HCT116 (cell line): ENCODE measurements at regions not wholly inside any gene's neighbourhood (a gene's known extent, or its start where the extent isn't known, plus 50 kb on each side); places are given as distances from the start of the nearest gene placed in this dataset.

Experiments
- EGR1 ChIP-seq: IDR thresholded peaks from 2 replicates; pipeline ENCODE4 v1.6.1; 2012; ENCODE audit warnings: low read depth
- EZH2 ChIP-seq: fragments of 200-600 bp; sonication (generic); IDR thresholded peaks from 2 replicates; pipeline ENCODE4 v1.6.1; 2017; ENCODE audit warnings: antibody characterized with exemption, mixed run types
- EZH2phosphoT487 ChIP-seq: fragments of 200-600 bp; IDR thresholded peaks from 2 replicates; pipeline ENCODE4 v1.6.1; 2018; ENCODE audit warnings: antibody characterized with exemption, borderline replicate concordance
- FOSL1 ChIP-seq: IDR thresholded peaks from 2 replicates; pipeline ENCODE4 v1.6.1; 2012; ENCODE audit warnings: low read depth
- POLR2A ChIP-seq: IDR thresholded peaks from 2 replicates; pipeline ENCODE4 v1.7.0; 2011; ENCODE audit warnings: borderline replicate concordance; ENCODE audit not compliant: insufficient read depth, insufficient read length; ENCODE audit errors: extremely low read depth
- YY1 ChIP-seq: IDR thresholded peaks from 2 replicates; pipeline ENCODE4 v1.6.1; 2011; ENCODE audit warnings: low read length, low read depth, moderate library complexity, mild to moderate bottlenecking; ENCODE audit not compliant: insufficient replicate concordance; ENCODE audit errors: extremely low read depth
- ZNF274 ChIP-seq: fragments of 200-500 bp; sonication (Bioruptor generic); IDR thresholded peaks from 2 replicates; pipeline ENCODE4 v1.6.1; 2014; ENCODE audit warnings: mild to moderate bottlenecking, low read depth, low read length, inconsistent platforms
- TF ChIP-seq, protein P1 (sequence below), 3 experiments: fragments of 200-600 bp in 1 of 3; sonication (generic) in 1 of 3; IDR thresholded peaks in 2 of 3; conservative IDR thresholded peaks in 1 of 3; 2 replicates each; pipeline ENCODE4 v1.5.1; 2012 to 2017; ENCODE audit warnings: low read depth in 2 of 3, low read length in 2 of 3, antibody characterized with exemption in 1 of 3, borderline replicate concordance in 1 of 3, control low read depth in 1 of 3, mild to moderate bottlenecking in 1 of 3, mixed read lengths in 1 of 3, mixed run types in 1 of 3, moderate library complexity in 1 of 3; ENCODE audit not compliant: insufficient read depth in 1 of 3
- TF ChIP-seq, protein P2 (sequence below): IDR thresholded peaks from 2 replicates; pipeline ENCODE4 v1.6.1; 2012; ENCODE audit warnings: low read depth

DNA sequence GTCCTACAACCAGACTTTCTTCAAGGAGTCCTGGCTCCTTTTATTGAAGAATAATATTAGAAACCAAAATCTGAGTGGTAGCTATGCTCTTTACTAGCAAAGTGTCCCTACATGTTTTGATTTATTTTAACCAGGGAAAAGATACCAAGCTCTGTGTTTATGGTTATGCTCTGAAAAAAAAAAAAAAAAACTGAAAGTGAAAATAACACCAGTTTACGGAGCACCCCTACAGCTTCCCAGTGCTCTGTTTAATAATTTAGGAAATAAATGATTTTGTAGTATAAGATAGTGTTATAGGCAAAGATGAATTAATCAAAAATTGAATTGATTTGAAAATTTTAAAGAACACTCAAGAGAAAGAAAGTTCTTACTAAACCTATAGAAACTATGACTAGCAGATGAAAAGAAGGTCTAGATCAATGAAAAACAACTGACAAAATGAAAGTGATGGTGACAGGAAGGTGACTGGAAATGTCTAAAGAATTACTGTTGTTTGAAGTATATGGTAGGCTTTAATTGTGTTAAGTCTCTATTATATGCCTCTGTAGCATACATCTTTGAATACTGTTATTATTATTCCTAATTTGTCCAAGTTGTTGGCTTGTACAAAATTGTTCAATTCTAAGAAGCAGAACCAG is 1698.4 kb upstream of the PCDH10 start:
- TF ChIP-seq POLR2A, result no peak
- TF ChIP-seq YY1, result no peak
- no peak for TF ChIP-seq EZH2
- no peak for TF ChIP-seq ZNF274
- no peak for TF ChIP-seq EZH2phosphoT487
- TF ChIP-seq FOSL1, result no peak
- TF ChIP-seq, protein P1, sequence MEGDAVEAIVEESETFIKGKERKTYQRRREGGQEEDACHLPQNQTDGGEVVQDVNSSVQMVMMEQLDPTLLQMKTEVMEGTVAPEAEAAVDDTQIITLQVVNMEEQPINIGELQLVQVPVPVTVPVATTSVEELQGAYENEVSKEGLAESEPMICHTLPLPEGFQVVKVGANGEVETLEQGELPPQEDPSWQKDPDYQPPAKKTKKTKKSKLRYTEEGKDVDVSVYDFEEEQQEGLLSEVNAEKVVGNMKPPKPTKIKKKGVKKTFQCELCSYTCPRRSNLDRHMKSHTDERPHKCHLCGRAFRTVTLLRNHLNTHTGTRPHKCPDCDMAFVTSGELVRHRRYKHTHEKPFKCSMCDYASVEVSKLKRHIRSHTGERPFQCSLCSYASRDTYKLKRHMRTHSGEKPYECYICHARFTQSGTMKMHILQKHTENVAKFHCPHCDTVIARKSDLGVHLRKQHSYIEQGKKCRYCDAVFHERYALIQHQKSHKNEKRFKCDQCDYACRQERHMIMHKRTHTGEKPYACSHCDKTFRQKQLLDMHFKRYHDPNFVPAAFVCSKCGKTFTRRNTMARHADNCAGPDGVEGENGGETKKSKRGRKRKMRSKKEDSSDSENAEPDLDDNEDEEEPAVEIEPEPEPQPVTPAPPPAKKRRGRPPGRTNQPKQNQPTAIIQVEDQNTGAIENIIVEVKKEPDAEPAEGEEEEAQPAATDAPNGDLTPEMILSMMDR (IDR thresholded peaks at IDR 0.05 in 2 of 3, conservative IDR thresholded peaks at IDR 0.05 in 1 of 3; ENCODE audit: borderline replicate concordance in 1 of 3, insufficient read depth in 1 of 3, low read depth in 2 of 3, low read length in 2 of 3), result no peak
- TF ChIP-seq, protein P2, sequence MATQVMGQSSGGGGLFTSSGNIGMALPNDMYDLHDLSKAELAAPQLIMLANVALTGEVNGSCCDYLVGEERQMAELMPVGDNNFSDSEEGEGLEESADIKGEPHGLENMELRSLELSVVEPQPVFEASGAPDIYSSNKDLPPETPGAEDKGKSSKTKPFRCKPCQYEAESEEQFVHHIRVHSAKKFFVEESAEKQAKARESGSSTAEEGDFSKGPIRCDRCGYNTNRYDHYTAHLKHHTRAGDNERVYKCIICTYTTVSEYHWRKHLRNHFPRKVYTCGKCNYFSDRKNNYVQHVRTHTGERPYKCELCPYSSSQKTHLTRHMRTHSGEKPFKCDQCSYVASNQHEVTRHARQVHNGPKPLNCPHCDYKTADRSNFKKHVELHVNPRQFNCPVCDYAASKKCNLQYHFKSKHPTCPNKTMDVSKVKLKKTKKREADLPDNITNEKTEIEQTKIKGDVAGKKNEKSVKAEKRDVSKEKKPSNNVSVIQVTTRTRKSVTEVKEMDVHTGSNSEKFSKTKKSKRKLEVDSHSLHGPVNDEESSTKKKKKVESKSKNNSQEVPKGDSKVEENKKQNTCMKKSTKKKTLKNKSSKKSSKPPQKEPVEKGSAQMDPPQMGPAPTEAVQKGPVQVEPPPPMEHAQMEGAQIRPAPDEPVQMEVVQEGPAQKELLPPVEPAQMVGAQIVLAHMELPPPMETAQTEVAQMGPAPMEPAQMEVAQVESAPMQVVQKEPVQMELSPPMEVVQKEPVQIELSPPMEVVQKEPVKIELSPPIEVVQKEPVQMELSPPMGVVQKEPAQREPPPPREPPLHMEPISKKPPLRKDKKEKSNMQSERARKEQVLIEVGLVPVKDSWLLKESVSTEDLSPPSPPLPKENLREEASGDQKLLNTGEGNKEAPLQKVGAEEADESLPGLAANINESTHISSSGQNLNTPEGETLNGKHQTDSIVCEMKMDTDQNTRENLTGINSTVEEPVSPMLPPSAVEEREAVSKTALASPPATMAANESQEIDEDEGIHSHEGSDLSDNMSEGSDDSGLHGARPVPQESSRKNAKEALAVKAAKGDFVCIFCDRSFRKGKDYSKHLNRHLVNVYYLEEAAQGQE, result no peak
- TF ChIP-seq EGR1, result no peak
